ENCODE measurements at regions not wholly inside any gene's neighbourhood (a gene's known extent, or its start where the extent isn't known, plus 50 kb on each side); places are given as distances from the start of the nearest gene placed in this dataset.

GRCh38 chr7:22655781-22656180 lies 71.2 kb upstream of the IL6 start:
- DNase-seq: no peak

- DNase-seq: no peak
Observed at GRCh38 chr7:22654831-22655230, 72.2 kb upstream of the IL6 start.

- DNase-seq: no peak
Observed at GRCh38 chr7:22653951-22654350, 73.0 kb upstream of the IL6 start.

GRCh38 chr7:22651534-22652243 lies 75.3 kb upstream of the IL6 start:
- no peak for DNase-seq

GRCh38 chr7:22651036-22651435 lies 76.0 kb upstream of the IL6 start:
- no peak for DNase-seq

- DNase-seq: no peak
Observed at GRCh38 chr7:22649686-22650085, 77.3 kb upstream of the IL6 start.

- DNase-seq: no peak
Observed at GRCh38 chr7:22647451-22648257, 79.3 kb upstream of the IL6 start.

GRCh38 chr7:22645418-22646181 lies 81.4 kb upstream of the IL6 start:
- DNase-seq: no peak

- no peak for DNase-seq
Observed at GRCh38 chr7:22642454-22642853, 84.5 kb upstream of the IL6 start.

GRCh38 chr7:22640269-22640668 lies 86.7 kb upstream of the IL6 start:
- no peak for DNase-seq

- no peak for DNase-seq
Observed at GRCh38 chr7:22639396-22639795, 87.6 kb upstream of the IL6 start.

GRCh38 chr7:22635349-22635748 lies 91.7 kb upstream of the IL6 start:
- no peak for DNase-seq

GRCh38 chr7:22633954-22634474 lies 93.0 kb upstream of the IL6 start:
- DNase-seq: no peak

- DNase-seq: no peak
Observed at GRCh38 chr7:22633286-22633953, 93.6 kb upstream of the IL6 start.

GRCh38 chr7:22632674-22633073 lies 94.3 kb upstream of the IL6 start:
- no peak for DNase-seq

GRCh38 chr7:22631730-22632129 lies 95.3 kb upstream of the IL6 start:
- DNase-seq: no peak

- DNase-seq: no peak
Observed at GRCh38 chr7:22630069-22630468, 96.9 kb upstream of the IL6 start.

GRCh38 chr7:22629056-22629455 lies 97.9 kb upstream of the IL6 start:
- DNase-seq: no peak

GRCh38 chr7:22628112-22628511 lies 98.9 kb upstream of the IL6 start:
- DNase-seq: no peak

GRCh38 chr7:22627136-22627535 lies 99.9 kb upstream of the IL6 start:
- no peak for DNase-seq

GRCh38 chr7:22625251-22625650 lies 101.7 kb upstream of the IL6 start:
- DNase-seq: no peak

GRCh38 chr7:22624781-22625180 lies 102.2 kb upstream of the IL6 start:
- no peak for DNase-seq
